ENCODE measurements at regions not wholly inside any gene's neighbourhood (a gene's known extent, or its start where the extent isn't known, plus 50 kb on each side); places are given as distances from the start of the nearest gene placed in this dataset.

DNA sequence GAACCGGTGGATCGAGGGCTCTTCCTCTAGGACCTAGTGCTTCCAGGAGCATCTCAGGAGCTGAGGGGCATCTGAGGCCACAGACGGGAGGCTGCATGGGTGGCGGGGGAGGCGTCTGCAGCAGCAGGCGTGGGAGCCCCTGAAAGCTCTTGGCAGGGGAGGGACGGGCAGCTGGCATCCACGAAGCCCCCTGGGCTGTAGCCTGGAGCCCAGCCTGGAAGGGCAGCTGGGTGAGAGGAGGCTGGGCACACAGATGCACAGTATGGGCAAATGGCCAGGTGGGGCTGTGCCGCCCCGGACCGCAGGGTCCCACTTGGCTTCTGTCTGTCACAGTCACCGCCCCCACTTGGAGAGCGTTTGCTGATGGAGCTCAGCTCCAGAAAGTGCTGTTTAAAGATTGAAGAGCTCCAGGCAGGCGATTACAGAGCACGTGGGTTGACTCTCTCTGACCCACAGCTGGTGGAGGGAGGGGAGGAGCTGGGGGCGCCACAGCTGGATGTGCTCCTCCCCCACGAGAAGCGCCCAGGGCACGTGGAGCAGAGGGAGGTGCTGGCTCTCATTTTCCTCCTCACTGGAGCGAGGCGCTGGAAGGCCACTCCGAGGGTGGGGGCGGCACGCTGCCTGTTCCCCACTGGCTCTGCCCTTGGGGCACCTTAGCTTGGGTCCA lies 155.0 kb upstream of the C14orf180 start:
- Mint-ChIP-seq H3K9me3 (no peaks in the 10 kb centered on the region), H3K4me1 (peaks cover 9% of the 10 kb centered on the region; the same call in 2 of the 3 replicates), H3K27me3 (ENCODE audit: insufficient read depth, low read depth, poor library complexity) (peaks cover 11% of the 10 kb centered on the region), H3K36me3 (ENCODE audit: low read depth) (no peaks in the 10 kb centered on the region), H3K27ac (no peak overlapping the region), H3K4me3 (no peak overlapping the region)
- H2AFZ ChIP-seq: no peak overlapping the region; the same call in 1 of the 2 replicates
- no peaks in the 10 kb centered on the region for H3F3A ChIP-seq (replicated peaks; ENCODE audit: low read depth)
- no peaks in the 10 kb centered on the region for H3K27me3 ChIP-seq (ENCODE audit: insufficient read depth)
- no peaks in the 10 kb centered on the region for H4K20me1 ChIP-seq (replicated peaks; ENCODE audit: insufficient read depth)
- no peak overlapping the region for H3K27ac ChIP-seq (ENCODE audit: low read depth)
- 0 out of 2 replicates have a peak, but pooled peaks cover 3% of the 10 kb centered on the region for H3K4me1 ChIP-seq (ENCODE audit: insufficient read depth)
- no peaks in the 10 kb centered on the region for H3K36me3 ChIP-seq (ENCODE audit: insufficient read depth)
- no peak overlapping the region for H3K4me2 ChIP-seq
- H3K79me2 ChIP-seq (replicated peaks; ENCODE audit: insufficient read depth): no peaks in the 10 kb centered on the region
- no peak for DNase-seq (ENCODE audit: low spot score)
- H3K9me2 ChIP-seq (ENCODE audit: insufficient read depth): no peaks in the 10 kb centered on the region
- no peak overlapping the region for H3K4me3 ChIP-seq
- ATAC-seq: no peak; the same call in 2 of the 3 replicates
- TF ChIP-seq, protein P1, sequence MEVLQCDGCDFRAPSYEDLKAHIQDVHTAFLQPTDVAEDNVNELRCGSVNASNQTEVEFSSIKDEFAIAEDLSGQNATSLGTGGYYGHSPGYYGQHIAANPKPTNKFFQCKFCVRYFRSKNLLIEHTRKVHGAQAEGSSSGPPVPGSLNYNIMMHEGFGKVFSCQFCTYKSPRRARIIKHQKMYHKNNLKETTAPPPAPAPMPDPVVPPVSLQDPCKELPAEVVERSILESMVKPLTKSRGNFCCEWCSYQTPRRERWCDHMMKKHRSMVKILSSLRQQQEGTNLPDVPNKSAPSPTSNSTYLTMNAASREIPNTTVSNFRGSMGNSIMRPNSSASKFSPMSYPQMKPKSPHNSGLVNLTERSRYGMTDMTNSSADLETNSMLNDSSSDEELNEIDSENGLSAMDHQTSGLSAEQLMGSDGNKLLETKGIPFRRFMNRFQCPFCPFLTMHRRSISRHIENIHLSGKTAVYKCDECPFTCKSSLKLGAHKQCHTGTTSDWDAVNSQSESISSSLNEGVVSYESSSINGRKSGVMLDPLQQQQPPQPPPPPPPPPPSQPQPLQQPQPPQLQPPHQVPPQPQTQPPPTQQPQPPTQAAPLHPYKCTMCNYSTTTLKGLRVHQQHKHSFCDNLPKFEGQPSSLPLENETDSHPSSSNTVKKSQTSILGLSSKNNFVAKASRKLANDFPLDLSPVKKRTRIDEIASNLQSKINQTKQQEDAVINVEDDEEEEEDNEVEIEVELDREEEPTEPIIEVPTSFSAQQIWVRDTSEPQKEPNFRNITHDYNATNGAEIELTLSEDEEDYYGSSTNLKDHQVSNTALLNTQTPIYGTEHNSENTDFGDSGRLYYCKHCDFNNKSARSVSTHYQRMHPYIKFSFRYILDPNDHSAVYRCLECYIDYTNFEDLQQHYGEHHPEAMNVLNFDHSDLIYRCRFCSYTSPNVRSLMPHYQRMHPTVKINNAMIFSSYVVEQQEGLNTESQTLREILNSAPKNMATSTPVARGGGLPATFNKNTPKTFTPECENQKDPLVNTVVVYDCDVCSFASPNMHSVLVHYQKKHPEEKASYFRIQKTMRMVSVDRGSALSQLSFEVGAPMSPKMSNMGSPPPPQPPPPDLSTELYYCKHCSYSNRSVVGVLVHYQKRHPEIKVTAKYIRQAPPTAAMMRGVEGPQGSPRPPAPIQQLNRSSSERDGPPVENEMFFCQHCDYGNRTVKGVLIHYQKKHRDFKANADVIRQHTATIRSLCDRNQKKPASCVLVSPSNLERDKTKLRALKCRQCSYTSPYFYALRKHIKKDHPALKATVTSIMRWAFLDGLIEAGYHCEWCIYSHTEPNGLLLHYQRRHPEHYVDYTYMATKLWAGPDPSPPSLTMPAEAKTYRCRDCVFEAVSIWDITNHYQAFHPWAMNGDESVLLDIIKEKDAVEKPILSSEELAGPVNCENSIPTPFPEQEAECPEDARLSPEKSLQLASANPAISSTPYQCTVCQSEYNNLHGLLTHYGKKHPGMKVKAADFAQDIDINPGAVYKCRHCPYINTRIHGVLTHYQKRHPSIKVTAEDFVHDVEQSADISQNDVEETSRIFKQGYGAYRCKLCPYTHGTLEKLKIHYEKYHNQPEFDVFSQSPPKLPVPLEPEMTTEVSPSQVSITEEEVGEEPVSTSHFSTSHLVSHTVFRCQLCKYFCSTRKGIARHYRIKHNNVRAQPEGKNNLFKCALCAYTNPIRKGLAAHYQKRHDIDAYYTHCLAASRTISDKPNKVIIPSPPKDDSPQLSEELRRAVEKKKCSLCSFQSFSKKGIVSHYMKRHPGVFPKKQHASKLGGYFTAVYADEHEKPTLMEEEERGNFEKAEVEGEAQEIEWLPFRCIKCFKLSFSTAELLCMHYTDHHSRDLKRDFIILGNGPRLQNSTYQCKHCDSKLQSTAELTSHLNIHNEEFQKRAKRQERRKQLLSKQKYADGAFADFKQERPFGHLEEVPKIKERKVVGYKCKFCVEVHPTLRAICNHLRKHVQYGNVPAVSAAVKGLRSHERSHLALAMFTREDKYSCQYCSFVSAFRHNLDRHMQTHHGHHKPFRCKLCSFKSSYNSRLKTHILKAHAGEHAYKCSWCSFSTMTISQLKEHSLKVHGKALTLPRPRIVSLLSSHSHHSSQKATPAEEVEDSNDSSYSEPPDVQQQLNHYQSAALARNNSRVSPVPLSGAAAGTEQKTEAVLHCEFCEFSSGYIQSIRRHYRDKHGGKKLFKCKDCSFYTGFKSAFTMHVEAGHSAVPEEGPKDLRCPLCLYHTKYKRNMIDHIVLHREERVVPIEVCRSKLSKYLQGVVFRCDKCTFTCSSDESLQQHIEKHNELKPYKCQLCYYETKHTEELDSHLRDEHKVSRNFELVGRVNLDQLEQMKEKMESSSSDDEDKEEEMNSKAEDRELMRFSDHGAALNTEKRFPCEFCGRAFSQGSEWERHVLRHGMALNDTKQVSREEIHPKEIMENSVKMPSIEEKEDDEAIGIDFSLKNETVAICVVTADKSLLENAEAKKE (CRISPR knock-in tag; IDR thresholded peaks at IDR 0.05): no peak
- TF ChIP-seq EZH2 (IDR thresholded peaks at IDR 0.05; ENCODE audit: low read depth, unreplicated experiment): no peak
- TF ChIP-seq REST (IDR thresholded peaks at IDR 0.05; ENCODE audit: unreplicated experiment): no peak
- no peak for TF ChIP-seq STAT1 (IDR thresholded peaks at IDR 0.05; ENCODE audit: unreplicated experiment)
- no peak for TF ChIP-seq NANOG (IDR thresholded peaks at IDR 0.05; ENCODE audit: borderline replicate concordance)
- no peak for TF ChIP-seq POLR2AphosphoS5 (IDR thresholded peaks at IDR 0.05; ENCODE audit: low read depth)
- TF ChIP-seq, protein P2, sequence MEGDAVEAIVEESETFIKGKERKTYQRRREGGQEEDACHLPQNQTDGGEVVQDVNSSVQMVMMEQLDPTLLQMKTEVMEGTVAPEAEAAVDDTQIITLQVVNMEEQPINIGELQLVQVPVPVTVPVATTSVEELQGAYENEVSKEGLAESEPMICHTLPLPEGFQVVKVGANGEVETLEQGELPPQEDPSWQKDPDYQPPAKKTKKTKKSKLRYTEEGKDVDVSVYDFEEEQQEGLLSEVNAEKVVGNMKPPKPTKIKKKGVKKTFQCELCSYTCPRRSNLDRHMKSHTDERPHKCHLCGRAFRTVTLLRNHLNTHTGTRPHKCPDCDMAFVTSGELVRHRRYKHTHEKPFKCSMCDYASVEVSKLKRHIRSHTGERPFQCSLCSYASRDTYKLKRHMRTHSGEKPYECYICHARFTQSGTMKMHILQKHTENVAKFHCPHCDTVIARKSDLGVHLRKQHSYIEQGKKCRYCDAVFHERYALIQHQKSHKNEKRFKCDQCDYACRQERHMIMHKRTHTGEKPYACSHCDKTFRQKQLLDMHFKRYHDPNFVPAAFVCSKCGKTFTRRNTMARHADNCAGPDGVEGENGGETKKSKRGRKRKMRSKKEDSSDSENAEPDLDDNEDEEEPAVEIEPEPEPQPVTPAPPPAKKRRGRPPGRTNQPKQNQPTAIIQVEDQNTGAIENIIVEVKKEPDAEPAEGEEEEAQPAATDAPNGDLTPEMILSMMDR (conservative IDR thresholded peaks at IDR 0.05; ENCODE audit: low read depth in 2 of 2): no peak
- no peak for TF ChIP-seq EZH2phosphoT487 (IDR thresholded peaks at IDR 0.05; ENCODE audit: unreplicated experiment)
- no peak for TF ChIP-seq JUNB (IDR thresholded peaks at IDR 0.05; ENCODE audit: unreplicated experiment)
- TF ChIP-seq ZNF114 (CRISPR knock-in tag; IDR thresholded peaks at IDR 0.05): no peak
- TF ChIP-seq CREB1 (CRISPR knock-in tag; IDR thresholded peaks at IDR 0.05; ENCODE audit: low read depth): no peak
- TF ChIP-seq ZNF331 (CRISPR knock-in tag; IDR thresholded peaks at IDR 0.05; ENCODE audit: low read depth): no peak
- TF ChIP-seq ETS1 (IDR thresholded peaks at IDR 0.05): no peak

Data from GM23338 (cell line).